ENCODE measurements at regions not wholly inside any gene's neighbourhood (a gene's known extent, or its start where the extent isn't known, plus 50 kb on each side); places are given as distances from the start of the nearest gene placed in this dataset.

DNA sequence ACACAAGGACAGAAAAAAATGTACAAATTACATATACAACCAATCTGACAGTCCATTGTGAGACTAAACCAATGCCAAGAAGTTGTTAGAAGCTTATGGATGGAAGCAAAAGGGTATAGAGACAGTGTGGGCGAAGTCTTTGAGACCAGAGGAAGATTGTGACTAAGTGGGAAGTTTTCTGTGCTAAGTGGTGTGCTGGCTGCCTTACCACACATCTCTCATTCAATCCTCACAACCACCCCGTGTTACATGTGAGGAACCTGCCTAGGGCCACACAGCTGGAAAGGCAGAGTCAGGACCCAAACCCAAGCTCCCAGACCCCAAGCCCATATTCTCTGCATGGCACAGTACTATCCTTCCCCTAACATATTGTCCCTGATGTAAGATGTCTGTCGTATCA is 53.5 kb upstream of the DUSP10 start:
- no peak for DNase-seq

DNA sequence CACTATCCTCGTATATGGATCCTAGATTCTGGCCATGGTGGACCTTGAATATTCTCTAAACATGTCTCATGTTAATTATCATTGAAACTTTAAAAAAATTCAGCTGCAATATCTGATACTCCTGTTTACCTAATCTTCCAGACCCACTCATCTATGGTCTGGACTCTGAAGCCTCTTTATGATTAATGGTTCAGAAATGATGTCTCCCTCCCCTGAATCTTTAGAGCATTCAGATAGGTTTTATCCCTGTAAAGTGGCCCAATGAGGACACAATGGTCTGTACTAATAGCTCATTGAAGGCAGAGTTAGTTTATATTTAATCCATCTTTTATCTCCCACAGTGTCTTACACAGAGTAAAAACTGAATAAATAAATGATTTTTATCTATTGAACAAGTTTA is 53.0 kb upstream of the DUSP10 start:
- DNase-seq: no peak

DNA sequence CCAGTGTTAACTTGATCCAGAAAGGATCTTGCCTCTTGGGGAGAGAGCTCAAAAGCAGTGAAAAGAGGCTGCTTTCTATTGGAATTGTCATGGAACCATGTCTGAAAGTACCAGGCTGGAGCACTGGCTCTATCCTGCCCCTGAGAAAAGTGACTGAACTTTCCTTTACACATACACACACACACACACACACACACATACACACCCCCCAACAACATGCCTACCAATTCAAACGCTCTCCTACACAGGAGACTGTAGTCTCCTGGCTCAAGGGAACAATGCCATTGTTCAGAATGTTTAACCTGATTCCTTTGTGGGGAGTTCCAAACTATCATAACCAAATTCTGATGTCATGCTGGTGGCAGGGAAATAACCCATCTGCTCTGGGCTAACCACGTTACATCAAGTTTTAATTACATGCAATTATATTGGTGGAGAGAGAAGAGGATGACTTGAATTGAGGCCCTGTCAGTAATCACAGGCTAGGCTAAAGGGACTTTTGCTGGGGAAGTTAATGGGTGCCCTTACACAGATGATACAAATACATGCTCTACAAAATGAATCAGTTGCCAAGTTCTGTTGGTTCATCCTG is 52.3 kb upstream of the DUSP10 start:
- no peak for DNase-seq

DNA sequence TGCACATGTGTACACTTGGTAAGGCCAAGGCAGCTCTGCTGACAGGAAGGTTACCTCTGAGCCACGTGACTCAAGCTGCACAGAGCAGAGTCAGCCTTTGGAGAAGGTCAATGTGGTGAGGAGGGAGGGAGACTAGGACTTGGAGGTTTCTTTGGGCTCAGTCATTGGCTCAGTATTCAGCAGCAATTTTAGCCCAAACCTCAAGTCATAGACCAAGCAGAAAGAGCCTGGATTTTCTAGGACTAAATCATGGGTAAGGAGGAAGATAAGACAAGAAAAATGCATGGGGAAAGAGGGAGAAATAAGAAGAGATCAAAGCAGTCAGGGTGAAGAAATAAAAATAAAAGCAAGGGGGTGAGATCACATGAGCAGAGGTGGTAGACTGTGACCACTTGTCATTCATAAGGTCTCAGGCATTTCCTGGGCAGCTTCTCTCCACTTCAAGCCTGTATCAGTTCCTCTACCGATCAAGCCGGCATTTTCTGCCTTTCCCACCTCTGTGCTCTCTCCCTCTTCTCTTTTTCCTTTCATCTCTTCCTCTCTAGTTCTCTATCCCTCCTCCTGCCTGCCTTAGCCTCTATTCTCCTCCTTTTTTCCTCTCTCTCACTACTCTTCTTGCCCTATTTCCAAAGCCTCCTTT is 51.7 kb upstream of the DUSP10 start:
- no peak for DNase-seq

DNA sequence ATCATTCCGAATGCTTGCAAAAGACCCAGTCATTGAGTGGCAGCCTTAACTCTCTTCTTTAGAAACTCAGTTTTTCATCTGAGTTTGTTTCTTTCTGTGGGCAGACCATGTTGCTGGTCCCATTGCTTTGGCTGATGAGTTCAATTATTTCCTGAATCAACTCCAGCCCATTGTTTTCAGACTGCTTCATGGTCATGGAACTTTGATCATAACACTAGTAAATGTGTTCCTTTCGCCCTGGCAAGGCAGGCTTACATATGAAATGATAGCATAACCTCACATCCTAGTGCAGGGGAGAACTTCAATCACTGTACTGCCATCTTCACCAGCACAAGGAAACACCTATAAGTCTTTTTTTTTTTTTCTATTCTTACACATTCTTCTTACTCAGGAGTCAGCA is 50.0 kb upstream of the DUSP10 start:
- no peak for DNase-seq
